GM23248 (cell line): ENCODE measurements at regions not wholly inside any gene's neighbourhood (a gene's known extent, or its start where the extent isn't known, plus 50 kb on each side); places are given as distances from the start of the nearest gene placed in this dataset.

ENCODE experiments used
- EZH2 ChIP-seq: fragments of 200-600 bp; sonication (generic); IDR thresholded peaks from 2 replicates; pipeline ENCODE4 v1.6.1; 2018; ENCODE audit warnings: antibody characterized with exemption, mild to moderate bottlenecking; ENCODE audit not compliant: insufficient read depth, poor library complexity, severe bottlenecking
- EZH2phosphoT487 ChIP-seq: fragments of 200-600 bp; sonication (generic); IDR thresholded peaks from 2 replicates; pipeline ENCODE4 v1.6.1; 2018; ENCODE audit warnings: antibody characterized with exemption, moderate library complexity, mild to moderate bottlenecking, low read depth; ENCODE audit not compliant: insufficient read depth

DNA sequence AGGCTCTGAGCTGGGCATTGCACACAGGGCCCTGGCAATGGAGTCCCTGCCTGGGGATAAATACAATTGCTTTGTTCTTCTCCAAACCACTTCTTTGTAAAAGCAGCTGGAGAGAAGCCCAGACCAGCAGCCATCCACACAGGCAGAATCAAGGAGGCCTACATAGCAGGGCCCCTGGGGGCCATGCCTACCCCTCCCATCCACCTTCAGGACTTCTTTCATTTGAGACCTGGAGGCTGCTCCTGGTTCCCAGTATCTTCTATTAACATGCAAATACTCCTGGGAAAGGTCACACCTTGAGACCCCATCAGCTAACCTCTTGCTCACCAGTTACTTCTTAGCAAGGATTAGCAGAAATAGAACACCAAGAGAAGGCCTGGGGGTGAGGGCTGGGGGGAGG lies 511.1 kb downstream of the SOX6 start:
- TF ChIP-seq EZH2 (no peak), EZH2phosphoT487 (no peak)
